Esophagus squamous epithelium (tissue), 4 donors: ENCODE measurements at regions not wholly inside any gene's neighbourhood (a gene's known extent, or its start where the extent isn't known, plus 50 kb on each side); places are given as distances from the start of the nearest gene placed in this dataset.
"Not testable (repeated sequence)": the region's sequence is repeated elsewhere in the genome, so short reads cannot be mapped to it uniquely, and the experiment has no call there.

Experiments used
- POLR2A ChIP-seq, 4 donors: fragments of 450-650 bp; IDR thresholded peaks; one replicate each; pipeline ENCODE4 v1.6.1; 2017; ENCODE audit warnings: antibody characterized with exemption in 4 of 4, mild to moderate bottlenecking in 4 of 4, moderate library complexity in 3 of 4
- TF ChIP-seq, protein P1 (sequence below), 6 experiments: fragments of 450-650 bp in 4 of 6; fragments of 200-600 bp in 2 of 6; sonication (generic) in 2 of 6; IDR thresholded peaks; one replicate each; pipeline ENCODE4 v1.5.1; 2016 to 2019; ENCODE audit warnings: antibody characterized with exemption in 6 of 6, mild to moderate bottlenecking in 4 of 6, moderate library complexity in 4 of 6

DNA sequence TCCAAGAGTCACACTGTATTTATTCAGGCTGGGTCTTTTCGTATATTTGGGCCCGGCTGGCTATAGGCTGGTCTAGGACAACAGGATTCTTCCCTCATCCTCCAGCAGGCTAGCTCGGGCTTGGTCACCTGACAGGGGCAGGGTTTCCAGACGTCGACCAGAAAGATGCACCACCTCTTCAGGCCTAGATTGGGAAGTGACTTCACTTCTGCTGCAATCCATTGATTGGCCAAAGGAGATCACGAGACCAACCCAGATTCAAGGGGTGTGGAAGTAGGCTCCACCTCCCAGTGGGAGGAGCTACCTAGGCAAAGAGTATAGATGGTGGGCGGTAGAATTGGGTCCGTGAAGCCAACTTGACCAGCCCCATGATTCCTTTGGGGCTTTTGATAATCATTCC lies 167.5 kb downstream of the GOSR1 start:
- TF ChIP-seq, protein P1, sequence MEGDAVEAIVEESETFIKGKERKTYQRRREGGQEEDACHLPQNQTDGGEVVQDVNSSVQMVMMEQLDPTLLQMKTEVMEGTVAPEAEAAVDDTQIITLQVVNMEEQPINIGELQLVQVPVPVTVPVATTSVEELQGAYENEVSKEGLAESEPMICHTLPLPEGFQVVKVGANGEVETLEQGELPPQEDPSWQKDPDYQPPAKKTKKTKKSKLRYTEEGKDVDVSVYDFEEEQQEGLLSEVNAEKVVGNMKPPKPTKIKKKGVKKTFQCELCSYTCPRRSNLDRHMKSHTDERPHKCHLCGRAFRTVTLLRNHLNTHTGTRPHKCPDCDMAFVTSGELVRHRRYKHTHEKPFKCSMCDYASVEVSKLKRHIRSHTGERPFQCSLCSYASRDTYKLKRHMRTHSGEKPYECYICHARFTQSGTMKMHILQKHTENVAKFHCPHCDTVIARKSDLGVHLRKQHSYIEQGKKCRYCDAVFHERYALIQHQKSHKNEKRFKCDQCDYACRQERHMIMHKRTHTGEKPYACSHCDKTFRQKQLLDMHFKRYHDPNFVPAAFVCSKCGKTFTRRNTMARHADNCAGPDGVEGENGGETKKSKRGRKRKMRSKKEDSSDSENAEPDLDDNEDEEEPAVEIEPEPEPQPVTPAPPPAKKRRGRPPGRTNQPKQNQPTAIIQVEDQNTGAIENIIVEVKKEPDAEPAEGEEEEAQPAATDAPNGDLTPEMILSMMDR (IDR thresholded peaks at IDR 0.05) = not testable (repeated sequence)
- not testable (repeated sequence) for TF ChIP-seq POLR2A (IDR thresholded peaks at IDR 0.05)
